ENCODE measurements at regions not wholly inside any gene's neighbourhood (a gene's known extent, or its start where the extent isn't known, plus 50 kb on each side); places are given as distances from the start of the nearest gene placed in this dataset.

GRCh38 chr9:20208961-20209371, 413.3 kb downstream of the MLLT3 start:
- intact Hi-C loops (cut with micrococcal nuclease), result no loop called here
- Histone ChIP-seq H3K9ac (replicated peaks; ENCODE audit: extremely low read depth, insufficient read depth, low read length) (no peak overlapping the region), H3K4me2 (ENCODE audit: insufficient read depth, low read length) (no peak overlapping the region), H3K79me2 (ENCODE audit: control insufficient read depth, insufficient read depth, low read length) (no peaks in the 10 kb centered on the region), H4K20me1 (replicated peaks; ENCODE audit: control insufficient read depth, extremely low read depth, insufficient read depth, low read length) (no peaks in the 10 kb centered on the region), H3K9me3 (replicated peaks; ENCODE audit: control insufficient read depth, insufficient read depth, low read length) (no peaks in the 10 kb centered on the region), H3K36me3 (ENCODE audit: control insufficient read depth in 2 of 2, extremely low read depth in 1 of 2, insufficient read depth in 2 of 2, low read length in 2 of 2) (no peaks in the 10 kb centered on the region), H3K27me3 (ENCODE audit: control insufficient read depth in 2 of 2, insufficient read depth in 2 of 2, low read length in 2 of 2) (no peaks in the 10 kb centered on the region), H3K27ac (ENCODE audit: insufficient read depth, low read depth, low read length) (no peak overlapping the region), H2AFZ (ENCODE audit: low read depth, low read length) (no peak overlapping the region), H3K9me1 (replicated peaks; ENCODE audit: control insufficient read depth, extremely low read depth, insufficient read depth, low read length) (no peaks in the 10 kb centered on the region), H3K4me1 (ENCODE audit: control insufficient read depth, extremely low read depth, insufficient read depth, low read length) (no peaks in the 10 kb centered on the region), H3K4me3 (replicated peaks in 1 of 3; ENCODE audit: insufficient read depth in 1 of 3, low read depth in 1 of 3, low read length in 3 of 3) (no peak overlapping the region)
- POLR2A ChIA-PET, result no interaction called here
- DNase-seq (ENCODE audit: low read depth, low spot score) (no peak), FAIRE-seq (no peak)
- CTCF ChIA-PET, result no interaction called here
- no peak for TF ChIP-seq MAX (IDR thresholded peaks at IDR 0.05; ENCODE audit: insufficient read depth, insufficient read length)
- no peak for TF ChIP-seq GATA2 (IDR thresholded peaks at IDR 0.05; ENCODE audit: insufficient read depth, insufficient read length, low read depth, low read length)
- no peak for TF ChIP-seq POLR2A (IDR thresholded peaks at IDR 0.05; ENCODE audit: low read depth, low read length)
- TF ChIP-seq JUN (IDR thresholded peaks at IDR 0.05; ENCODE audit: borderline replicate concordance, insufficient read depth, insufficient read length, low read depth), result no peak
- TF ChIP-seq MYC (IDR thresholded peaks at IDR 0.05; ENCODE audit: low read depth, low read length), result no peak
- no peak for TF ChIP-seq FOS (IDR thresholded peaks at IDR 0.05; ENCODE audit: borderline replicate concordance, insufficient read depth, low read length)
- TF ChIP-seq, protein P1, sequence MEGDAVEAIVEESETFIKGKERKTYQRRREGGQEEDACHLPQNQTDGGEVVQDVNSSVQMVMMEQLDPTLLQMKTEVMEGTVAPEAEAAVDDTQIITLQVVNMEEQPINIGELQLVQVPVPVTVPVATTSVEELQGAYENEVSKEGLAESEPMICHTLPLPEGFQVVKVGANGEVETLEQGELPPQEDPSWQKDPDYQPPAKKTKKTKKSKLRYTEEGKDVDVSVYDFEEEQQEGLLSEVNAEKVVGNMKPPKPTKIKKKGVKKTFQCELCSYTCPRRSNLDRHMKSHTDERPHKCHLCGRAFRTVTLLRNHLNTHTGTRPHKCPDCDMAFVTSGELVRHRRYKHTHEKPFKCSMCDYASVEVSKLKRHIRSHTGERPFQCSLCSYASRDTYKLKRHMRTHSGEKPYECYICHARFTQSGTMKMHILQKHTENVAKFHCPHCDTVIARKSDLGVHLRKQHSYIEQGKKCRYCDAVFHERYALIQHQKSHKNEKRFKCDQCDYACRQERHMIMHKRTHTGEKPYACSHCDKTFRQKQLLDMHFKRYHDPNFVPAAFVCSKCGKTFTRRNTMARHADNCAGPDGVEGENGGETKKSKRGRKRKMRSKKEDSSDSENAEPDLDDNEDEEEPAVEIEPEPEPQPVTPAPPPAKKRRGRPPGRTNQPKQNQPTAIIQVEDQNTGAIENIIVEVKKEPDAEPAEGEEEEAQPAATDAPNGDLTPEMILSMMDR (IDR thresholded peaks at IDR 0.05; ENCODE audit: extremely low read depth in 1 of 2, insufficient read depth in 1 of 2, low read depth in 1 of 2, low read length in 2 of 2), result no peak
- TF ChIP-seq POLR2AphosphoS5 (IDR thresholded peaks at IDR 0.05; ENCODE audit: insufficient read depth, low read depth, low read length), result no peak
- no peak for TF ChIP-seq EZH2 (IDR thresholded peaks at IDR 0.05; ENCODE audit: borderline replicate concordance, low read depth, low read length, severe bottlenecking)
- dilution Hi-C loops (cut with MboI; ENCODE audit: extremely low pct_ligation_motif_present, low sequenced_read_pairs), result no loop called here
- no TSS peak for BruUV-seq (replicated peaks)

Data from endothelial cell of umbilical vein (primary cell).